ENCODE measurements at regions not wholly inside any gene's neighbourhood (a gene's known extent, or its start where the extent isn't known, plus 50 kb on each side); places are given as distances from the start of the nearest gene placed in this dataset.

DNA sequence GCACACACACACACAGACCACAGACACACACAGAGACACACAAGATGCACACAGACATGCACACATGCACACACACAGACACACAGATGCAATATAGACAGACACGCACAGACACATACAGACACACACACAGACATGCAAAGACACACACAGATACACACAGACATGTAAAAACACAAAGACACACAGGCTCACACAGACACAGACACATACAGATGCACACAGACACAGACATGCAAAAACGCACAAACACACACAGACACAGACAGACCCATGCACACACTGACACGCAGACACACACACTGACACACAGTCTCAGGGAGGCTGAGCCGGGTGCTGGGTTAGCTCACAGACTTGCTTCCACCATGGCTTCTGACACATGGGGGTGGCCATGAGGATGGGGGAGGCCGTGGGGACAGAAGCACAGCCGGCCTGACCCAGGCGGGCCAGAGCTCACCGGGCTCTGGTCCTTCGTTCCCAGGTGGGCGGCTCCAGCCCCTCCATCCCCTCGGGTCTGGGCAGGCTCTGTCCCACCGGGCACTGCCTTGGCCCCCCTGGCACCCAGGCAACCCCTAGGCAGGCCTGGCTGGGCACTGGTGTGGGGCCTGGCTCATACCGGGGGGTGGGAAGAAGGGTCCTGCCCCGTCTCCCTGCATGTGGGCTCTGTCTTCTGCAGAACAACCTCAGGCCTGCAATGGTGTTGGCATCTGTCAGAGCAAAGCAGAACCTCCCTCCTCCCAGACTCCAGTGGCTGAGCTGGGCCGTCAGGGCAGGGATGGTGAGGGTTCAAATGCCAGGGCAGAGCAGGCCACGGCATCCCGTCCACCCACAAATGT, 1489.5 kb downstream of the BRD1 start:
- WGBS, 5 donors: 76 to 85% (median 78%) methylated on average over 10 to 17 of the region's 17 CpGs
- no peak overlapping the region for H3K4me3 ChIP-seq
- no peaks in the 10 kb centered on the region for H3K9me3 ChIP-seq
- no peaks in the 10 kb centered on the region for H3K36me3 ChIP-seq
- intact Hi-C loops (cut with DNase I; ENCODE audit: low total_unique reads): no loop called here
- peaks cover 0 to 89% (median 0%) of the 10 kb centered on the region in 3 donors for H3K27me3 ChIP-seq
- no peak for DNase-seq
- no peaks in the 10 kb centered on the region for H3K4me1 ChIP-seq
- no peak overlapping the region for H3K27ac ChIP-seq
- TF ChIP-seq POLR2A (IDR thresholded peaks at IDR 0.05) (no peak), CTCF (IDR thresholded peaks at IDR 0.05) (no peak), EP300 (IDR thresholded peaks at IDR 0.05) (no peak), POLR2AphosphoS5 (IDR thresholded peaks at IDR 0.05) (no peak)

DNA sequence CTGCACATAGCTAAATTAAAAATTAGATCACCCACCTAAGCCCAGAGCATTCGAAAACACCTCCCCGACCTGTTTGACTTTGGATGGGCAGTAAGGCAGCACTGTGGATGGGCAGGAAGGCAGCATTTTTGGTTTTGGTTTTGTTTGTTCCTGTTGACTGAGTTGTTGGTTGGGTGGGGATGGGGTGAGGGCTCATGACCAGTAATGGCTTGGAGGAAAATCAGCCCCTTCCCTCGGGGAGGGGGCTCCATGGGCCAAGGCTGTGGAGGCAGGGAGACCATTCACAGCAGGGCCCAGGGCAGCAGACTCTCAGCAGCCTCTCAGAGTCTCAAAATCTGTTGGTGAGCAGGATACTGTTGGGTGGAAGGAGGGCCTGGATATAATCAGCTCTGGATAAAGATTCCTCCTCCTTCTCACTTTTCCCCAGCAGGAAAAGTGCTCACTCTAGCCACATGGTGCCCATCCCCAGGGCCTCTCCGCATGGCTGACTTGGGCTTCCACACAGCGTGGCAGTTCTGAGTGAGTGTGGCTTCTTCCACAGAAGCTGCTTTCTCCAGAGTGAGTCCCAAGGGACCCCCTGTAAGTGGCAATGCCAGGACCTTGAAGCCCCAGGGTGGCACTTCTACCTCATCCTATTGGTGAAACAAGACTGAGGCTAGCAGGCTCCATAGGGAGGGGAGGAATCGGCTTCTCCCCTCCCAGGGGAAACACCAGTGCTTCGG, 1491.2 kb downstream of the BRD1 start:
- Histone ChIP-seq H3K27me3 (peaks cover 0 to 73% (median 0%) of the 10 kb centered on the region in 3 donors), H3K27ac (no peak overlapping the region), H3K4me1 (no peaks in the 10 kb centered on the region), H3K36me3 (no peaks in the 10 kb centered on the region), H3K4me3 (no peak overlapping the region), H3K9me3 (no peaks in the 10 kb centered on the region)
- TF ChIP-seq POLR2A (IDR thresholded peaks at IDR 0.05) (no peak), POLR2AphosphoS5 (IDR thresholded peaks at IDR 0.05) (no peak), CTCF (IDR thresholded peaks at IDR 0.05) (no peak), EP300 (IDR thresholded peaks at IDR 0.05) (no peak)
- no peak for DNase-seq
- 67 to 85% (median 80%) methylated on average over 5 to 7 of the region's 7 CpGs for WGBS, 5 donors
- intact Hi-C loops (cut with DNase I; ENCODE audit: low total_unique reads): no loop called here

DNA sequence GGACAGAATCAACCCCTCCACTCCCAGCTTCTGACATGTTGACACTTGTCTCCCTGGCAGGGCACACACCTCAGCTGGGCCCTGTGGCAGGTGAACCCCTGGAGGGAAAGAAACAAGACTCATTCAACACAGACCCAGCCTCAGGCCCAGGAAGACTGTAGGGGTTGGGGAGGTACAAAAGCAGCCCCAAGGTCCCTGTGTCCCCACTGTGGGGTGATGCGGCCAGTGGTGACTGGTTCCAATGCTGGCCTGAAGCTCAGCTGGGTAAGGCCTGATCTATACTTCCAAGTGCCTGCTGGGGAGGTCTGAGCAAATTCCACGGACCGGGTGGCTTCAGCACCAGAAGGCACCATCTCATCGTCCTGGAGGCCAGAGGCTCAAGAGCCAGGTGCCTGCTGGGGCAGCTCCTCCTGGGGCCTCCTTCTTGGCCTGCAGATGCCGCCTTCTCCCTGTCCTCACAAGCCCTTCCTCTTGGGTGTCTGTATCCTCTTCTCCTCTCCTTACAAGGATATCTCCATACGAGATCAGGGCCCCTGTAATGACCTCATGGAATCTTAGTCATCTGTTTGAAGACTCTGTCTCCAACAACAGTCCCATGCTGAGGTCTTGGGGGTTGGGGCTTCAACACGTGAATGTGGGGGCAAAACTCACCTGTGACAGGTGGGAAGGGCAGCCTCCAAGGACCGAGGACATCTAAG, 1492.1 kb downstream of the BRD1 start:
- H3K4me1 ChIP-seq: no peaks in the 10 kb centered on the region
- H3K9me3 ChIP-seq: peaks cover 0 to 2% (median under 1%) of the 10 kb centered on the region in 4 donors
- intact Hi-C loops (cut with DNase I; ENCODE audit: low total_unique reads): no loop called here
- H3K27ac ChIP-seq: no peak overlapping the region
- 70 to 76% (median 73%) methylated on average over 8 of the region's 8 CpGs for WGBS, 5 donors
- TF ChIP-seq POLR2AphosphoS5 (IDR thresholded peaks at IDR 0.05) (no peak), CTCF (IDR thresholded peaks at IDR 0.05) (no peak), EP300 (IDR thresholded peaks at IDR 0.05) (no peak), POLR2A (IDR thresholded peaks at IDR 0.05) (no peak)
- H3K36me3 ChIP-seq: no peaks in the 10 kb centered on the region
- H3K27me3 ChIP-seq: peaks cover 0 to 63% (median 0%) of the 10 kb centered on the region in 3 donors
- DNase-seq: no peak
- H3K4me3 ChIP-seq: no peak overlapping the region

DNA sequence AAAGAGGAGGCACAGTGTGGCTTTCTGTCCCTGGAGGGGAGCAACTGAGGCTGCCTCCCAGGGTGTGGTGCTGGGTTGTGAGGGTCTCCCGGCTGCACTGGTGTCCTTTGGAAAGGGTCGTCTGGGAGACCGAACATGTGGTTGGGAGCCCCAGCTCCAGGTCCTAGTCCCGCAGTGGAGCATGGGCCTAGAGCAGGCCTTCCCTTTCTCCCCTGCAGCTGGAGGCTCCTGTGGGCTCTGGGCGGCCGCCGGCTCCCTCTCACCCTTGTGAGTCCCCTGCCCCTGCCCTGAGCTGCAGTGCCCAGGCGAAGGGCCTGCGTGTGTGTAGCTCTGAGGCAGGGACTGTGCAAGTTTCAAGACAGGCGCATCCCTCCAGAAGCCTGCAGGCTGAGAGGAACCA, 1492.7 kb downstream of the BRD1 start:
- WGBS, 5 donors: 77 to 90% (median 83%) methylated on average over 6 to 10 of the region's 10 CpGs
- peaks cover 0 to 8% (median 4%) of the 10 kb centered on the region in 4 donors for H3K9me3 ChIP-seq
- DNase-seq: no peak

More for the DNA sequence above, 1492.7 kb downstream of the BRD1 start:
- peaks cover 0 to 57% (median 0%) of the 10 kb centered on the region in 3 donors for H3K27me3 ChIP-seq
- H3K4me1 ChIP-seq: no peaks in the 10 kb centered on the region
- no peak overlapping the region for H3K4me3 ChIP-seq
- no peak overlapping the region for H3K27ac ChIP-seq
- H3K36me3 ChIP-seq: no peaks in the 10 kb centered on the region
- TF ChIP-seq EP300 (IDR thresholded peaks at IDR 0.05): no peak
- intact Hi-C loops (cut with DNase I; ENCODE audit: low total_unique reads): no loop called here
